ENCODE measurements at regions not wholly inside any gene's neighbourhood (a gene's known extent, or its start where the extent isn't known, plus 50 kb on each side); places are given as distances from the start of the nearest gene placed in this dataset.
"Not testable (repeated sequence)": the region's sequence is repeated elsewhere in the genome, so short reads cannot be mapped to it uniquely, and the experiment has no call there.

- TF ChIP-seq, protein P1, sequence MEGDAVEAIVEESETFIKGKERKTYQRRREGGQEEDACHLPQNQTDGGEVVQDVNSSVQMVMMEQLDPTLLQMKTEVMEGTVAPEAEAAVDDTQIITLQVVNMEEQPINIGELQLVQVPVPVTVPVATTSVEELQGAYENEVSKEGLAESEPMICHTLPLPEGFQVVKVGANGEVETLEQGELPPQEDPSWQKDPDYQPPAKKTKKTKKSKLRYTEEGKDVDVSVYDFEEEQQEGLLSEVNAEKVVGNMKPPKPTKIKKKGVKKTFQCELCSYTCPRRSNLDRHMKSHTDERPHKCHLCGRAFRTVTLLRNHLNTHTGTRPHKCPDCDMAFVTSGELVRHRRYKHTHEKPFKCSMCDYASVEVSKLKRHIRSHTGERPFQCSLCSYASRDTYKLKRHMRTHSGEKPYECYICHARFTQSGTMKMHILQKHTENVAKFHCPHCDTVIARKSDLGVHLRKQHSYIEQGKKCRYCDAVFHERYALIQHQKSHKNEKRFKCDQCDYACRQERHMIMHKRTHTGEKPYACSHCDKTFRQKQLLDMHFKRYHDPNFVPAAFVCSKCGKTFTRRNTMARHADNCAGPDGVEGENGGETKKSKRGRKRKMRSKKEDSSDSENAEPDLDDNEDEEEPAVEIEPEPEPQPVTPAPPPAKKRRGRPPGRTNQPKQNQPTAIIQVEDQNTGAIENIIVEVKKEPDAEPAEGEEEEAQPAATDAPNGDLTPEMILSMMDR (IDR thresholded peaks at IDR 0.05), result no peak
- no peak for DNase-seq
Observed at GRCh38 chr4:72779241-72779640, 210.2 kb upstream of the ADAMTS3 start.

DNA sequence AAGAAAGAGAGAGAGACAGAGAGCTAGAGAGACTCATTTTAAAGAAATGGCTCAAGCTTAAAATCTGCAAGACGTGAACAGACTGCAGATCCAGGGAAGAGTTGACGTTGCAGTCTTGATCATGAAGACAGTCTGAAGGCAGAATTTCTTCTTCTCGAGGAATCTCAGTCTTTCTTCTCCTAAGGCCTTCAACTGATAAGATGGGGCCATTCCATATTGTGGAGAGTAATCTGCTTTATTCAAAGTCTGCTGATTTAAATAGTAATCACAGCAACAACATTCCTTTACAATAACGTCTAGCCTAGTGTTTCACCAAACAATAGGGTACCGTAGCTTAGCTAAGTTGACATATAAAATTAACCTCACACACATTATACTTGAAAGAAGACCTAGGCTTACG lies 208.4 kb upstream of the ADAMTS3 start:
- H3K27ac ChIP-seq, result no peak overlapping the region
- H3K4me1 ChIP-seq, result no peaks in the 10 kb centered on the region
- no peaks in the 10 kb centered on the region for H3K27me3 ChIP-seq
- intact Hi-C loops (cut with DNase I; ENCODE audit: low total_unique reads), result no loop called here
- TF ChIP-seq, protein P1 (IDR thresholded peaks at IDR 0.05), result no peak
- DNase-seq, result no peak
- H3K9me3 ChIP-seq, result no peaks in the 10 kb centered on the region
- no peaks in the 10 kb centered on the region for H3K36me3 ChIP-seq
- H3K4me3 ChIP-seq, result no peak overlapping the region

More at GRCh38 chr4:72779241-72779640, 210.2 kb upstream of the ADAMTS3 start:
- H3K27ac ChIP-seq, result no peak overlapping the region
- no peaks in the 10 kb centered on the region for H3K9me3 ChIP-seq
- H3K27me3 ChIP-seq, result no peaks in the 10 kb centered on the region
- intact Hi-C loops (cut with DNase I; ENCODE audit: low total_unique reads), result no loop called here
- no peaks in the 10 kb centered on the region for H3K36me3 ChIP-seq
- H3K4me3 ChIP-seq, result no peak overlapping the region
- H3K4me1 ChIP-seq, result no peaks in the 10 kb centered on the region

DNA sequence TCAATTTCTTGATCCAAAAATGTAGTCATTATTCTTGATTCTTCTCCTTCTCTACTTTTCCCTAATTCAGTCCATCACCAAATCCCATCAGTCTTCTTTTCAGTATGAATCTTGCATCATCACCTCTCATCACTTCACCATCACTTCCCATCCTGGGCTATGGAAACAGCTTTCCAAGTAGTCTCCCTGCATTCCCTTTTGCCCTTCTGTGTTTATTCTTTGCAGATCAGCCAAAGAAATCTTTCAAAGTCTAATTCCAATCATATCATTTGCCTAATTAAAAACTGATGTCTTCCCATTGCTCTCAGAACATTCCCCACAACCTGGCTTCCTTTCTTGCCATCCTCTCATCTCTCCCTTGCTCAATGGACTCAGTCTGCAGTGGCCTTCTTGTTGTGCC lies 201.7 kb upstream of the ADAMTS3 start:
- TF ChIP-seq, protein P1 (IDR thresholded peaks at IDR 0.05), result no peak
- intact Hi-C loops (cut with DNase I; ENCODE audit: low total_unique reads), result no loop called here
- Histone ChIP-seq H3K4me1 (peaks cover 0 to 16% (median 3%) of the 10 kb centered on the region in 4 donors), H3K4me3 (no peak overlapping the region), H3K27ac (no peak overlapping the region), H3K36me3 (no peaks in the 10 kb centered on the region), H3K27me3 (no peaks in the 10 kb centered on the region), H3K9me3 (no peaks in the 10 kb centered on the region)
- DNase-seq, result no peak

- Histone ChIP-seq H3K36me3 (no peaks in the 10 kb centered on the region), H3K27ac (peak overlapping the region; percentile 64 to 70), H3K27me3 (no peaks in the 10 kb centered on the region), H3K4me1 (peaks cover 0 to 16% (median 3%) of the 10 kb centered on the region in 4 donors), H3K4me3 (peak overlapping the region in 1 of 2 donors; percentile 32), H3K9me3 (no peaks in the 10 kb centered on the region)
- DNase-seq, result no peak
- TF ChIP-seq, protein P1 (IDR thresholded peaks at IDR 0.05), result no peak
- intact Hi-C loops (cut with DNase I; ENCODE audit: low total_unique reads), result no loop called here
Observed at GRCh38 chr4:72768364-72768763, 199.3 kb upstream of the ADAMTS3 start.

- H3K36me3 ChIP-seq, result no peaks in the 10 kb centered on the region
- no peaks in the 10 kb centered on the region for H3K9me3 ChIP-seq
- TF ChIP-seq, protein P1 (IDR thresholded peaks at IDR 0.05), result no peak
- H3K4me3 ChIP-seq, result peak overlapping the region in 1 of 2 donors; percentile 32
- no peak for DNase-seq
- peaks cover 0 to 16% (median 3%) of the 10 kb centered on the region in 4 donors for H3K4me1 ChIP-seq
- no peaks in the 10 kb centered on the region for H3K27me3 ChIP-seq
- intact Hi-C loops (cut with DNase I; ENCODE audit: low total_unique reads), result no loop called here
- peak overlapping the region; percentile 64 to 70 for H3K27ac ChIP-seq
Observed at GRCh38 chr4:72767618-72768302, 198.7 kb upstream of the ADAMTS3 start.

DNA sequence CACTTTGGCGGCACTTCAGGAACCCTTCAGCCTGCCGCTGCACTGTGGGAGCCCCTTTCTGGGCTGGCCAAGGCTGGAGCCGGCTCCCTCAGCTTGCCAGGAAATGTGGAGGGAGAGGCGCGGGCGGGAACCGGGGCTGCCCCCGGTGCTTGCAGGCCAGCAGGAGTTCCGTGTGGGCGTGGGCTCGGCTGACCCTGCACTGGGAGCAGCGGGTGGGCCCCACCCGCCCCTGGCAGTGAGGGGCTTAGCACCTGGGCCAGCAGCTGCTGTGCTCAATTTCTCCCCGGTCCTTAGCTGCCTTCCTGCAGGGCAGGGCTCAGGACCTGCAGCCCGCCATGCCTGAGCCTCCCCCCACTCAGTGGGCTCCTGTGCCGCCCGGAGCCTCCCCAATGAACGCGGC lies 196.8 kb upstream of the ADAMTS3 start:
- DNase-seq; H3K9me3 ChIP-seq; H3K4me3 ChIP-seq; intact Hi-C loops (cut with DNase I; ENCODE audit: low total_unique reads); H3K27me3 ChIP-seq; H3K36me3 ChIP-seq; H3K27ac ChIP-seq: not testable (repeated sequence)
- peaks cover 0 to 16% (median 3%) of the 10 kb centered on the region in 4 donors for H3K4me1 ChIP-seq
